Thymus (tissue), 11 donors: ENCODE measurements at regions not wholly inside any gene's neighbourhood (a gene's known extent, or its start where the extent isn't known, plus 50 kb on each side); places are given as distances from the start of the nearest gene placed in this dataset.
A peak's percentile ranks its signal among the peaks of the same experiment; 100 is the strongest.
"Not testable (repeated sequence)": the region's sequence is repeated elsewhere in the genome, so short reads cannot be mapped to it uniquely, and the experiment has no call there.

Experiments
- DNase-seq, 9 donors: peaks; one replicate each; pipeline ENCODE4 v3.0.0-alpha.2; 2013; ENCODE audit warnings: low spot score in 9 of 9, low read depth in 6 of 9, missing footprints in 1 of 9
- H3K27ac ChIP-seq, 2 donors: one replicate each; pipeline ENCODE4 v1.5.1; 2013; ENCODE audit warnings: control low read depth in 1 of 2, low read depth in 1 of 2, low read length in 1 of 2, mild to moderate bottlenecking in 1 of 2, moderate library complexity in 1 of 2
- H3K27me3 ChIP-seq, 2 donors: one replicate each; pipeline ENCODE4 v1.5.1; 2013; ENCODE audit warnings: low read length in 1 of 2; ENCODE audit not compliant: control insufficient read depth in 2 of 2, insufficient read depth in 1 of 2
- H3K36me3 ChIP-seq, 2 donors: one replicate each; pipeline ENCODE4 v1.5.1; 2013; ENCODE audit warnings: low read length in 1 of 2, mild to moderate bottlenecking in 1 of 2, moderate library complexity in 1 of 2; ENCODE audit not compliant: control insufficient read depth in 2 of 2, insufficient read depth in 2 of 2
- H3K4me1 ChIP-seq, 2 donors: one replicate each; pipeline ENCODE4 v1.5.1; 2013; ENCODE audit warnings: low read length in 2 of 2; ENCODE audit not compliant: control insufficient read depth in 2 of 2, insufficient read depth in 2 of 2
- H3K4me3 ChIP-seq, 2 donors: one replicate each; pipeline ENCODE4 v1.5.1; 2013; ENCODE audit warnings: low read length in 2 of 2, control low read depth in 1 of 2, mild to moderate bottlenecking in 1 of 2
- H3K9me3 ChIP-seq, 2 donors: one replicate each; pipeline ENCODE4 v1.5.1; 2013; ENCODE audit warnings: low read length in 1 of 2, mild to moderate bottlenecking in 1 of 2; ENCODE audit not compliant: control insufficient read depth in 2 of 2, insufficient read depth in 1 of 2
- WGBS: extraction: QIAGEN DNeasy Blood & Tissue Kit; methylation state at CpG from one replicate; pipeline ENCODE4 v1.1.7; 2013; 5-methylcytosine and 5-hydroxymethylcytosine counted together
- donor health status: healthy.

DNA sequence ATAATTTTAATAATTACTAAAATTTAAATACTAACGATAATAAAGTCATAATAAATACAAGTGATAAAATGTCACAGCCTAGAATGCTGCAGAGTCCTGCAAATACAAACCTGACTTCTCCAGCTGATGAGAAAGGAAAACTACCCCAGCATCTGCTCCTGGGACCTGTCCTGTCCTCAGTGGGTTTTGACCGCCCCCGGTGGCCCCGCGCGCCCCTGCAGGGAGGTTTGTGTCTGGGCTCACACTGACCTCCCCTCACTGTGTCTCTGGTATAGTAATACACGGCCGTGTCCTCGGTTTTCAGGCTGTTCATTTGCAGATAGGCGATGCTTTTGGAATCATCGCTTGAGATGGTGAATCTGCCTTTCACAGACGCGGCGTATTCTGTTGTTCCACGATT lies 1139.4 kb downstream of the TMEM121 start:
- Histone ChIP-seq H3K36me3 (no peaks in the 10 kb centered on the region), H3K27ac (peak overlapping the region in 1 of 2 donors; percentile 89), H3K27me3 (no peaks in the 10 kb centered on the region), H3K9me3 (peaks cover 0 to 6% of the 10 kb centered on the region in 2 donors), H3K4me3 (peak overlapping the region in 1 of 2 donors; percentile 12), H3K4me1 (peaks cover 20 to 54% of the 10 kb centered on the region in 2 donors)
- peak in 1 of 9 donors; percentile 43 for DNase-seq
- 29% methylated on average over 15 of the region's 15 CpGs for WGBS

GRCh38 chr14:106666341-106666740 lies 1140.0 kb downstream of the TMEM121 start:
- peak in 2 of 9 donors; percentile 48 to 62 for DNase-seq
- H3K36me3 ChIP-seq, result no peaks in the 10 kb centered on the region
- peaks cover 18 to 49% of the 10 kb centered on the region in 2 donors for H3K4me1 ChIP-seq
- H3K9me3 ChIP-seq, result peaks cover 0 to 6% of the 10 kb centered on the region in 2 donors
- no peaks in the 10 kb centered on the region for H3K27me3 ChIP-seq
- WGBS, result 8% methylated on average over 4 of the region's 4 CpGs
- peak overlapping the region; percentile 9 to 12 for H3K4me3 ChIP-seq
- peak overlapping the region in 1 of 2 donors; percentile 89 for H3K27ac ChIP-seq

- DNase-seq, result peak in 1 of 9 donors; percentile 63
- Histone ChIP-seq H3K27me3 (no peaks in the 10 kb centered on the region), H3K36me3 (no peaks in the 10 kb centered on the region), H3K9me3 (no peaks in the 10 kb centered on the region), H3K27ac (peak overlapping the region in 1 of 2 donors; percentile 80), H3K4me1 (peaks cover 19 to 50% of the 10 kb centered on the region in 2 donors), H3K4me3 (no peak overlapping the region)
- 13% methylated on average over 4 of the region's 4 CpGs for WGBS
These were observed 1143.6 kb downstream of the TMEM121 start for GRCh38 chr14:106670011-106670410.

DNA sequence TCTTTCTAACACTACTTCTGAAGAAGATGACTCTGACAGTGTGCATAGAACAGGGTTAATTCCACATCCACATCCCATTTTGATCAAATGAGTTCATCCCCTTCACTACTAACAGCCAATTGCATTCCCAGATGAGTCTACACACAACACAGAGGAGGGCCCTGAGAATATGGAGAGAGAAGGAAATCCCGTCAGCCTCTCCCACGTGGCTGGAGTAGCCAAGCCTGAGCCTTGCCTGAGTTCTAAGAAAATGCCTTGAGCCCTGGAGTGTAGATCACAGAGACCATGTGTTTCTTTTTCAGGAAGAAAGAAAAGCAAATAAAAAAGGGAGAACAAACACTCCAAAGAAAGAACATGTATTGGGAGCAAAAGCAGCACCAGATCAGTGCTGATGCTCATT lies 1147.7 kb downstream of the TMEM121 start:
- H3K4me3 ChIP-seq, DNase-seq, H3K36me3 ChIP-seq, H3K9me3 ChIP-seq, H3K27me3 ChIP-seq: not testable (repeated sequence)
- Histone ChIP-seq H3K27ac (peak overlapping the region; percentile 25 to 90), H3K4me1 (peaks cover 11 to 55% of the 10 kb centered on the region in 2 donors)
- WGBS, result 21% methylated on average over 2 of the region's 2 CpGs

GRCh38 chr14:106674509-106675125 lies 1148.2 kb downstream of the TMEM121 start:
- 9% methylated on average over 11 of the region's 13 CpGs for WGBS

DNA sequence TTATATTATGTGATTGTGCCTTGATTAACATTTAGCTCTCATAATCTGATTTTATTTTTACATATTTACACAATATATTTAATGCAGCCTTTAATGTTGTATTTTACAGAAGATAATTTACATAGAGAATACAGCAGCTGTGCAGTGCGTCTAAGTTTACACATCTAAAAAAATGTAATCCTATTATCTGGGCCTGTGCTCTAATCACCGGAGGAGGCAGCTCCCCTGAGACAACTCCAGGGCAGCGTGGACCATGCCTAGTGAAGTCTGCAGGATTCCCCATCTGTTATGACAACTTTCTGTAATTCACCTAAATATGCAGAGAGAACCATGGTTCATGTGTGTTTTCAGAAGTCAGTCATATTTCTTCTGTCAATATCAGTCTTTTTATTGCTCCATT lies 1149.3 kb downstream of the TMEM121 start:
- not testable (repeated sequence) for H3K27me3 ChIP-seq, H3K9me3 ChIP-seq, H3K36me3 ChIP-seq, DNase-seq, H3K27ac ChIP-seq, H3K4me3 ChIP-seq
- H3K4me1 ChIP-seq, result peaks cover 6 to 51% of the 10 kb centered on the region in 2 donors
- 64% methylated on average over 3 of the region's 3 CpGs for WGBS

More at GRCh38 chr14:106674509-106675125, 1148.2 kb downstream of the TMEM121 start:
- not testable (repeated sequence) for H3K9me3 ChIP-seq, H3K4me3 ChIP-seq, H3K27me3 ChIP-seq, H3K36me3 ChIP-seq
- DNase-seq, result peak in 5 of 9 donors; percentile 68 to 85 (median 71)
- Histone ChIP-seq H3K4me1 (peaks cover 11 to 53% of the 10 kb centered on the region in 2 donors), H3K27ac (peak overlapping the region; percentile 25 to 90)

GRCh38 chr14:106679776-106680175 lies 1153.4 kb downstream of the TMEM121 start:
- Histone ChIP-seq H3K36me3 (no peaks in the 10 kb centered on the region), H3K9me3 (no peaks in the 10 kb centered on the region), H3K27me3 (no peaks in the 10 kb centered on the region), H3K27ac (no peak overlapping the region), H3K4me1 (peaks cover 0 to 40% of the 10 kb centered on the region in 2 donors), H3K4me3 (no peak overlapping the region)
- 67% methylated on average over 5 of the region's 5 CpGs for WGBS
- no peak for DNase-seq

DNA sequence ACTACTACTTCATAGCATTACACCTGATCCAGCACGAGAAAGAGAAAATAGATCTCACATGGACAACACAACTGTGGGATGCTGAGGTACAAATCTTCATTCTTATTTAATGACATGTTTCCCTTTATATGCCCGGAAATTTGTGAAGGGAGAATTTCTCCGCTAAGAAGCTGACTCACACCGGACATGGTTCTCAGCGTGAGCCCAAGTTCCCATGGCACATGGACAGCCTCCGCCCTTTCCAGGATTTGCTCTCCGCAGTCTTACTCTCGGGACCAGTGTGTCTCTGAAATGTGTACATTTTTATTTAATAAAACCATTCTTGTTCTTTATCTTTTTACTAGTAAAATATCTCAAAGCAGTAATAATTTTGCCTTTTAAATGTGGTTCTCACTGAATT lies 1154.8 kb downstream of the TMEM121 start:
- no peak for DNase-seq

DNA sequence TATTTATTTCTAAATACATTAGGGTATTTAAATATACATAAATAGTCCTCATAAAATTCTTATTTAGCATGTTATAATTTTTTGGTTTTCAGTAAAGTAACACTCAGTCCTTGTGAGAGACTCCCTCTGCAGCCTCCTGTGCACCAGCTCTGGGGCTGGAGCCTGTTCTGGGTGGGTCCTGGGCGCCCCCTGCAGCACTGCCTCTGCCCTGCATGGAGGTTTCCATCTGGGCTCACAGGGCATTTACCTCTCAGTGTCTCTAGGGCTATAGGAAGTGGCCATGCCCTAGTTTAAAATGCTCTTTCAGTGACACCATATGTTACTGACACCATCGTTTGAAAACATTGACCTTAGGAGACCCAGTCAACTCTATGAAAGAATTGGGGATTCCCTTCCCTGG lies 1155.2 kb downstream of the TMEM121 start:
- 54% methylated on average over 2 of the region's 2 CpGs for WGBS
- peak in 1 of 9 donors; percentile 55 for DNase-seq
- H3K4me1 ChIP-seq, result peaks cover 0 to 29% of the 10 kb centered on the region in 2 donors
- no peak overlapping the region for H3K27ac ChIP-seq
- no peak overlapping the region for H3K4me3 ChIP-seq
- H3K27me3 ChIP-seq, result no peaks in the 10 kb centered on the region
- H3K9me3 ChIP-seq, result no peaks in the 10 kb centered on the region
- H3K36me3 ChIP-seq, result no peaks in the 10 kb centered on the region

More for the DNA sequence above, 1154.8 kb downstream of the TMEM121 start:
- Histone ChIP-seq H3K27me3 (no peaks in the 10 kb centered on the region), H3K4me3 (no peak overlapping the region), H3K9me3 (no peaks in the 10 kb centered on the region), H3K27ac (no peak overlapping the region), H3K36me3 (no peaks in the 10 kb centered on the region), H3K4me1 (peaks cover 0 to 29% of the 10 kb centered on the region in 2 donors)
- 97% methylated on average over 8 of the region's 8 CpGs for WGBS
